MM.1S (cell line): ENCODE measurements at regions not wholly inside any gene's neighbourhood (a gene's known extent, or its start where the extent isn't known, plus 50 kb on each side); places are given as distances from the start of the nearest gene placed in this dataset.
"Not testable (repeated sequence)": the region's sequence is repeated elsewhere in the genome, so short reads cannot be mapped to it uniquely, and the experiment has no call there.

Experiments
- DNase-seq: peaks from one replicate; pipeline ENCODE4 v3.0.0-alpha.2; 2015
- H2AFZ ChIP-seq: fragments of 300-600 bp; sonication (generic); 2 replicates; pipeline ENCODE4 v1.6.0; 2016; ENCODE audit warnings: antibody characterized with exemption, low read length
- H3F3A ChIP-seq: fragments of 300-600 bp; sonication (generic); 2 replicates; pipeline ENCODE4 v1.6.1; 2016; ENCODE audit warnings: mild to moderate bottlenecking, antibody characterized with exemption, low read length, moderate library complexity, mixed read lengths; ENCODE audit not compliant: insufficient read depth
- H3K27ac ChIP-seq: fragments of 300-600 bp; sonication (generic); 2 replicates; pipeline ENCODE4 v1.5.1; 2016; ENCODE audit warnings: mild to moderate bottlenecking, low read length
- H3K27me3 ChIP-seq: fragments of 300-600 bp; sonication (generic); replicated peaks from 2 replicates; pipeline ENCODE4 v1.6.0; 2016; ENCODE audit warnings: low read length; ENCODE audit not compliant: insufficient read depth
- H3K36me3 ChIP-seq: fragments of 300-600 bp; sonication (generic); replicated peaks from 2 replicates; pipeline ENCODE4 v1.6.1; 2016; ENCODE audit warnings: mild to moderate bottlenecking, low read length, mixed read lengths; ENCODE audit not compliant: insufficient read depth
- H3K4me1 ChIP-seq: fragments of 300-600 bp; sonication (generic); 2 replicates; pipeline ENCODE4 v1.6.1; 2016; ENCODE audit warnings: low read length, mixed read lengths
- H3K4me2 ChIP-seq: fragments of 300-600 bp; sonication (generic); 2 replicates; pipeline ENCODE4 v1.6.0; 2016; ENCODE audit warnings: low read depth, low read length
- H3K4me3 ChIP-seq: fragments of 300-600 bp; sonication (generic); 2 replicates; pipeline ENCODE4 v1.5.1; 2016; ENCODE audit warnings: low read length, mixed read lengths
- H3K79me2 ChIP-seq: fragments of 300-600 bp; sonication (generic); 2 replicates; pipeline ENCODE4 v1.6.1; 2016; ENCODE audit warnings: mixed run types, low read length, mixed read lengths
- H3K9ac ChIP-seq: fragments of 300-600 bp; sonication (generic); 2 replicates; pipeline ENCODE4 v1.6.1; 2016; ENCODE audit warnings: low read length, mixed read lengths
- H3K9me2 ChIP-seq: fragments of 300-600 bp; sonication (generic); replicated peaks from 2 replicates; pipeline ENCODE4 v1.6.1; 2016; ENCODE audit warnings: mild to moderate bottlenecking, low read length, mixed read lengths; ENCODE audit not compliant: insufficient read depth
- H3K9me3 ChIP-seq: fragments of 300-600 bp; sonication (generic); replicated peaks from 2 replicates; pipeline ENCODE4 v1.6.1; 2016; ENCODE audit warnings: mild to moderate bottlenecking, low read length, mixed read lengths; ENCODE audit not compliant: insufficient read depth
- H4K20me1 ChIP-seq: fragments of 300-600 bp; sonication (generic); 2 replicates; pipeline ENCODE4 v1.6.1; 2016; ENCODE audit warnings: mild to moderate bottlenecking, low read length, moderate library complexity, mixed read lengths; ENCODE audit not compliant: insufficient read depth

DNA sequence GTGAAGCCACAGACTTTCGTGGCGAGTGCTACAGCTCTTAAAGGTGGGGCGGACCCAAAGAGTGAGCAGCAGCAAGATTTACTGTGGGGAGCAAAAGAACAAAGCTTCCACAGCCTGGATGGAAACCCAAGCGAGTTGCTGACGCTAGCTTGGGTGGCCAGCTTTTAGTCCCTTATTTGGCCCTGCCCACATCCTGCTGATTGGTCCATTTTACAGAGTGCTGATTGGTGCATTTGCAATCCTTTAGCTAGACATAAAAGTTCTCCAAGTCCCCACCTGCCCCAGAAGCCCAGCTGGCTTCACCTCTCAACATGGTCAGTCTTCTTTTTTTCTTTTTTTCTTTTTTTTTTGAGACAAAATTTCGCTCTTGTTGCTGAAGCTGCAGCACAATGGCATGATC is 161.0 kb downstream of the SPATA31A6 start:
- H3K79me2 ChIP-seq, DNase-seq: not testable (repeated sequence)

DNA sequence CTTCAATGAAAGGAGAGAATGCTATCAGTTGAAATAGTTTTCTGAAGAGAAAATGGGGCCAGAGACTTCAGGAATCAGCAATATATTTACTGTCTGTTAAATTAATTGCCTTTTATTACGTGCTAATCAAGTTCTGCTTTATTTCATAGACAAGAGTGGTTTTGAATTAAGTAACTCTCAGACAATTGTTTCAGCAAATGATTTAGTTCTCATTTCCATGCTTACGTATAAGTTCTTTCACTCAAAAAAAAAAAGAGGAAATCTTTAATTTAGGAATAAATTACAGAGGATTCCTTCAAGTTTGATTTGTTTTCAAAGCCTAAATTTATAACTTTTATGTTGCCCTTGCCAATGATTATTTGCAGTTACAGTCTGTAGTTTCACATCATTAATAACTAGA is 163.5 kb downstream of the SPATA31A6 start:
- not testable (repeated sequence) for DNase-seq, H3K4me1 ChIP-seq, H3K27me3 ChIP-seq, H3K4me2 ChIP-seq, H3K36me3 ChIP-seq, H3K9ac ChIP-seq, H3K9me3 ChIP-seq, H4K20me1 ChIP-seq, H3F3A ChIP-seq, H2AFZ ChIP-seq, H3K79me2 ChIP-seq, H3K9me2 ChIP-seq, H3K27ac ChIP-seq, H3K4me3 ChIP-seq

More for the DNA sequence above, 161.0 kb downstream of the SPATA31A6 start:
- not testable (repeated sequence) for H3K4me3 ChIP-seq, H3K9ac ChIP-seq, H3F3A ChIP-seq, H3K4me1 ChIP-seq, H3K9me2 ChIP-seq, H2AFZ ChIP-seq, H3K27me3 ChIP-seq, H3K36me3 ChIP-seq, H3K4me2 ChIP-seq, H4K20me1 ChIP-seq, H3K9me3 ChIP-seq, H3K27ac ChIP-seq

DNA sequence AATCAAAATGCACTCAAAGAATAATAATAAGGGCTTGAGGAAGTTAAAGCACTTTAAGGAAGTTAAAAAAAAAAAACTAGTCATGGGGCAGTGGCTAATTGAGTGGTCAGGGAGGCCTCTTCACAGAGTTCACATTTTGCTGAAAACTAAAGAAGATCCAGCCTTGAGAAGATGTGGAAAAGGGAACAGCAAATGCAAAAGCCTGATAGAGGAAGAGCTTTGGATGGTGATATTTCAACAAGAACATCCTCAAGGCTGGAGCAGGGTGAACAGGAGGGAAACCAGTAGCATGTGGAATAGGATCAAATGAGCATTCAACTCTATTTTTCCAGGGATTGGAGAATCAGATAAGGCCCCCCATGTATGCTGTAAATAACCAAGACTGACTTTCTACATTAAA is 165.7 kb downstream of the SPATA31A6 start:
- H3K4me3 ChIP-seq, H3K9ac ChIP-seq, H3K36me3 ChIP-seq, H3K27me3 ChIP-seq, DNase-seq, H3K9me2 ChIP-seq, H2AFZ ChIP-seq, H3F3A ChIP-seq, H3K9me3 ChIP-seq, H3K79me2 ChIP-seq, H3K4me1 ChIP-seq, H4K20me1 ChIP-seq, H3K27ac ChIP-seq, H3K4me2 ChIP-seq: not testable (repeated sequence)

DNA sequence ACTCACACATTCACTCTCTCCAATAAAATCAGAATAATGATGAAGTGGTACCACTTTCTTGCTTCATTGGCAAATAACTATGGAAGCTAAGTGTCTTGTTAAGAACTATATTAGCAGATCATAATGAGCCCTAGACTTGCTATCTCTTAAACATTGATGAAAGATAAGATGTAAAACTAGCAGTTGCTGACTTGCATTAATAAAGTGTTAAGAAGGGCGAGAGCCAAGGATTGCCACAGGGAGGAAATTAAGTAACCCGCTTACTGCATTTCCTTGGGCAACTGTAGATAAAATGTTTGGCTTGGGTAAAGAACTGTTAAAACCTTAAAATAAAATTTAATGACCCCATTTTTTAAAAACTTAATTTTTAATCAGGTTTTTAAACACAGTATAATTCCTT is 167.0 kb downstream of the SPATA31A6 start:
- not testable (repeated sequence) for H3K4me3 ChIP-seq, H3K4me1 ChIP-seq, H4K20me1 ChIP-seq, H3K4me2 ChIP-seq, H3K27ac ChIP-seq, H3K36me3 ChIP-seq, H3K9me3 ChIP-seq, DNase-seq, H3K9ac ChIP-seq, H3K9me2 ChIP-seq, H3K79me2 ChIP-seq, H3F3A ChIP-seq, H3K27me3 ChIP-seq, H2AFZ ChIP-seq

DNA sequence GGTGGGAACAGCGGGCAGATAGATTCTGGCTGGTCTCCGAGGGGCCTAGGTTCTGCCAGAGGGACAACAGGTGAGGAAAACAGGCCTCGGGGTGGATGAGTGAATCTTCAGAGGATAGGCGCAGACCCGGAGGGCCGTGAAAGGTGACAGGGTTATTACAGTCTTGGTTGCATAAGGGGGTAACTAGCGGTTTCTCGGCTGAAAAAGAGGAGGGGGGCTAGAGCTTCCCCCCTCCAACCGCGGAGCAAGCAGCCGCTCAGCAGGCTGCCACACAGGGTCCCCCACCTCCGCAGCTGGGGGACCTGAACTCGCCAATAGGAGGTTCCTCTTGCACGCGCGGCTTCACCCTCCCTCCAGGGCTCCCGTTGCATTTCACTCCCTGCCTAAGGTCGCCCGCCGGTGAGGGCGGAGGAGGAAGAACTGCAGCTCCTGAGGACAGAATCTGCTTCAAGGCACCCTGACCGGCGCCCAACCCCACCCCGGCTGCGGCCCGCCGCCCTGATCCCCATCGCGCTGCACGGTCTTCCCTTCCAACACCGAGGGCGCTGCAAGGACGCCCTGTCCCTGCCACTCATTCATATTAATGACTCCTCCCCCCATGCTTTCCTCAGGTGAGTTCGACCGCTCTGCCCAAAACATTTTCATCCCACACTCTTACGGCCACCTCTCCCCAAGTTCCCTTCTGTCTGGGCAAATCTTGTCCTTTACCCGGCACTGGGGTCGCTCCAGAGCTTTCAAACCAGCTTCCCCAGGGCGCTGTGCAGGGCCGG is 174.3 kb downstream of the SPATA31A6 start:
- DNase-seq, H3F3A ChIP-seq, H4K20me1 ChIP-seq, H3K36me3 ChIP-seq, H3K4me2 ChIP-seq, H3K79me2 ChIP-seq, H2AFZ ChIP-seq, H3K27me3 ChIP-seq, H3K4me3 ChIP-seq, H3K9ac ChIP-seq, H3K9me2 ChIP-seq, H3K9me3 ChIP-seq, H3K27ac ChIP-seq, H3K4me1 ChIP-seq: not testable (repeated sequence)

DNA sequence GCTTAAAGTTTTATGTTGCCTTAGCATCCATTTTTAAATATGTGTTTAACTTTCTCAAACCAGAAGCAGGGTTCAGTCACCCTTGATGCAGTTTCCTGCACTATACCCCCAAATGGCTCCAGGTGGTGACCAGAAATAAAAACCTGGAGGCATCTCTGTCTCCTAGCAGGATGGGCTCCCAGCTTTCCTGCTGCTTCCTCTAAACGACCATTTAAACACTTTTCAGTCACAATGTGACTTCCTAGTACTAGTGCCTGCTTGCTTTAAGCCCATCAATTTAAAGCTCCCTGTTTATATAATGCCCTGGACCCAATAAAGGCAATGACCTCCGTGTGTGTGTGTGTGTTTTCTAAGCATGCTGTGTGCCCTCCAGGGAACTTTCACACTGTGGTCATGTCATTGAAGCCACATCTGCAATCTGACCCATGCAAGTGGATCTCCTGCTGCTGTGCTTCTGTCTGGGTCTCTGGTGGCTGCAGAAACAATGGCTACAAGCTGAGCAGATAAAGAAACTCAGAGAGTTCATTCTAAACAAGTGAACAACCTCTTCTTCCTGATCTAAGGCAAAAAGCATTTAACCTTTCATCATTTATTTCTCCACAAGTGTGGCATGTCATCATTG is 175.3 kb downstream of the SPATA31A6 start:
- H3K27me3 ChIP-seq, H3K9me2 ChIP-seq, H3K9ac ChIP-seq, H3K4me1 ChIP-seq, H3K79me2 ChIP-seq, DNase-seq, H3K4me2 ChIP-seq, H3K27ac ChIP-seq, H3K4me3 ChIP-seq, H2AFZ ChIP-seq, H3F3A ChIP-seq, H3K9me3 ChIP-seq, H3K36me3 ChIP-seq, H4K20me1 ChIP-seq: not testable (repeated sequence)

DNA sequence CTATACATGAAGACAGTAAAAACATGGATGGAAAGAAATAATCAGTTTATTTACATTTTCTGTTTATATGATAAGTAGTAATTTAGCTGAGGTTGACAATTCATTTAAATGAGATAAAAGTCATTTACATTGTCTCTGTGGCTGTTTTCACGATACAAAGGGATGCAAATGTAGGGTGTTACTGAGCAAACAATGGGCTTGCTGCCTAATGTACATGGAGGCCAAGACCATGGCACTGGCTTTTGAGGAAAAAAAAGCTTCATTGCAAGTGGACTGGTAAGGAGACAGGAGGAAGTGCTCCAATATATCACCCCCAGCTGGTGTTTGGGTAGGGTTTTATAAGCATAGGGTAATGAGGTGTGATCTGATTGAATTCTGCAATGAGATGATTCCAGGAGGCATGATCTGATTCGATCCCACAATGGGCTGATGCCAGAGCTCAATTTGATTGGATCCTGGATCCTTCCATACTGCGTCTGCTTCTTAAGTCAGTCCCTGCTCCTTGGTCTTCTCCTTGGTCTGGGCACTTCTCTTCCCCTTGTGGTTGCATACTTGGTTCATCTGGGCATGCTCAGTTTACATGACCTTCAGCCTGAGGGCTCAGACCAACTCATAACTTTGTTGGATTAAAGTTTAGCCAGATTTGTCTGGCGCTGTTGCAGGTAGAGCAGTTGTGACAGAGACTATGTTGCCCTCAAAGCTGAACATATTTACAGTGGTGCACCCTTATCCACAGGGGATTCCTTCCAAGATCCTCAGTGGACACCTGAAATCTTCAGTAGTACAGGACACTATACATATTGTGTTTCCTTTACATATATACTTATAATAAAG is 181.2 kb downstream of the SPATA31A6 start:
- not testable (repeated sequence) for H3K4me1 ChIP-seq, H3K9me3 ChIP-seq, H3K27ac ChIP-seq, H3K79me2 ChIP-seq, H3K9me2 ChIP-seq, H2AFZ ChIP-seq, H3K4me2 ChIP-seq, H3K4me3 ChIP-seq, H4K20me1 ChIP-seq, H3K27me3 ChIP-seq, H3K36me3 ChIP-seq, H3F3A ChIP-seq, H3K9ac ChIP-seq, DNase-seq
